ENCODE measurements at regions not wholly inside any gene's neighbourhood (a gene's known extent, or its start where the extent isn't known, plus 50 kb on each side); places are given as distances from the start of the nearest gene placed in this dataset.

GRCh38 chr3:76943671-76944070, 96.2 kb upstream of the ROBO2 start:
- H3K4me3 ChIP-seq (replicated peaks in 1 of 3; ENCODE audit: low read depth in 2 of 3, low read length in 3 of 3) = no peak overlapping the region
- no peaks in the 10 kb centered on the region for H3K79me2 ChIP-seq (ENCODE audit: insufficient read depth, low read length)
- no CpG with 5 or more reads among the region's 3 CpGs for WGBS (ENCODE audit: insufficient coverage)
- intact Hi-C loops (cut with micrococcal nuclease) = no loop called here
- H3K9me3 ChIP-seq (replicated peaks in 1 of 2; ENCODE audit: control insufficient read depth in 1 of 2, insufficient read depth in 1 of 2, low read length in 2 of 2) = no peaks in the 10 kb centered on the region
- H3K27ac Mint-ChIP-seq = no peak overlapping the region
- TF ChIP-seq CTCF (IDR thresholded peaks at IDR 0.05) = no peak
- H3K9ac ChIP-seq (ENCODE audit: insufficient read depth, low read length, poor library complexity, severe bottlenecking) = no peak overlapping the region
- DNase-seq = no peak
- H3K27me3 Mint-ChIP-seq (ENCODE audit: low read depth in 3 of 3) = peaks cover 0 to 2% (median 0%) of the 10 kb centered on the region in 3 donors
- no peaks in the 10 kb centered on the region for H4K20me1 ChIP-seq (ENCODE audit: insufficient read depth, low read length)
- no peaks in the 10 kb centered on the region for H3K36me3 ChIP-seq (replicated peaks in 1 of 2; ENCODE audit: control insufficient read depth in 1 of 2, insufficient read depth in 2 of 2, low read length in 2 of 2)
- no peak overlapping the region for H3K4me2 ChIP-seq (replicated peaks; ENCODE audit: extremely low read depth, low read length, poor library complexity, severe bottlenecking)
- no peaks in the 10 kb centered on the region for H3K4me1 Mint-ChIP-seq
- H3K27me3 ChIP-seq (ENCODE audit: control insufficient read depth in 2 of 2, insufficient read depth in 2 of 2, low read length in 2 of 2) = no peaks in the 10 kb centered on the region
- H3K4me1 ChIP-seq (ENCODE audit: control insufficient read depth in 1 of 2, insufficient read depth in 2 of 2, low read length in 2 of 2) = no peaks in the 10 kb centered on the region
- no peak overlapping the region for H3K4me3 Mint-ChIP-seq
- no peak overlapping the region for H3K27ac ChIP-seq (ENCODE audit: low read depth in 1 of 2, low read length in 2 of 2)
- no peaks in the 10 kb centered on the region for H3K36me3 Mint-ChIP-seq
- no peak overlapping the region for H2AFZ ChIP-seq (ENCODE audit: insufficient read depth, low read depth, low read length, poor library complexity, severe bottlenecking)
- H3K9me3 Mint-ChIP-seq = peaks cover 0 to 5% (median 0%) of the 10 kb centered on the region in 7 donors

- no peak overlapping the region for H3K4me2 ChIP-seq (replicated peaks; ENCODE audit: extremely low read depth, low read length, poor library complexity, severe bottlenecking)
- no CpG with 5 or more reads among the region's 3 CpGs for WGBS (ENCODE audit: insufficient coverage)
- DNase-seq = no peak
- Mint-ChIP-seq H3K27ac (no peak overlapping the region), H3K4me3 (no peak overlapping the region), H3K4me1 (no peaks in the 10 kb centered on the region), H3K9me3 (peaks cover 0 to 7% (median 1%) of the 10 kb centered on the region in 7 donors), H3K36me3 (no peaks in the 10 kb centered on the region), H3K27me3 (ENCODE audit: low read depth in 3 of 3) (peaks cover 0 to 3% (median 0%) of the 10 kb centered on the region in 3 donors)
- H3K36me3 ChIP-seq (replicated peaks in 1 of 2; ENCODE audit: control insufficient read depth in 1 of 2, insufficient read depth in 2 of 2, low read length in 2 of 2) = no peaks in the 10 kb centered on the region
- H3K79me2 ChIP-seq (ENCODE audit: insufficient read depth, low read length) = no peaks in the 10 kb centered on the region
- H3K9me3 ChIP-seq (replicated peaks in 1 of 2; ENCODE audit: control insufficient read depth in 1 of 2, insufficient read depth in 1 of 2, low read length in 2 of 2) = peaks cover 0 to 3% of the 10 kb centered on the region in 2 donors
- H3K4me3 ChIP-seq (replicated peaks in 1 of 3; ENCODE audit: low read depth in 2 of 3, low read length in 3 of 3) = no peak overlapping the region
- no peaks in the 10 kb centered on the region for H3K4me1 ChIP-seq (ENCODE audit: control insufficient read depth in 1 of 2, insufficient read depth in 2 of 2, low read length in 2 of 2)
- no peak for TF ChIP-seq CTCF (IDR thresholded peaks at IDR 0.05)
- H3K27me3 ChIP-seq (ENCODE audit: control insufficient read depth in 2 of 2, insufficient read depth in 2 of 2, low read length in 2 of 2) = no peaks in the 10 kb centered on the region
- no peak overlapping the region for H2AFZ ChIP-seq (ENCODE audit: insufficient read depth, low read depth, low read length, poor library complexity, severe bottlenecking)
- H3K9ac ChIP-seq (ENCODE audit: insufficient read depth, low read length, poor library complexity, severe bottlenecking) = no peak overlapping the region
- H3K27ac ChIP-seq (ENCODE audit: low read depth in 1 of 2, low read length in 2 of 2) = no peak overlapping the region
- intact Hi-C loops (cut with micrococcal nuclease) = no loop called here
- no peaks in the 10 kb centered on the region for H4K20me1 ChIP-seq (ENCODE audit: insufficient read depth, low read length)
Observed at GRCh38 chr3:76949033-76949432, 90.9 kb upstream of the ROBO2 start.
